Keratinocyte (primary cell): ENCODE measurements at regions not wholly inside any gene's neighbourhood (a gene's known extent, or its start where the extent isn't known, plus 50 kb on each side); places are given as distances from the start of the nearest gene placed in this dataset.
A peak's percentile ranks its signal among the peaks of the same experiment; 100 is the strongest.

Source experiments
- DNase-seq: peaks from one replicate; pipeline ENCODE4 v3.0.0-alpha.2; 2011; ENCODE audit warnings: low read depth, missing footprints, low spot score
- FAIRE-seq: peaks from 2 replicates; lab custom pipeline; 2011; peaks lifted over from hg19 to GRCh38; lab: Jason Lieb, UNC
- H2AFZ ChIP-seq: 2 replicates; pipeline ENCODE4 v1.6.0; 2012; ENCODE audit warnings: low read length, control low read depth, inconsistent platforms; ENCODE audit not compliant: control insufficient read depth
- H3K27ac ChIP-seq: 2 replicates; pipeline ENCODE4 v1.5.1; 2011; ENCODE audit warnings: low read length; ENCODE audit not compliant: control insufficient read depth, insufficient read depth
- H3K27me3 ChIP-seq: 3 replicates; pipeline ENCODE4 v1.6.0; 2011; ENCODE audit warnings: low read length; ENCODE audit not compliant: control insufficient read depth, insufficient read depth; ENCODE audit errors: extremely low read depth
- H3K36me3 ChIP-seq, 2 experiments: 2 replicates in 1 of 2; 3 replicates in 1 of 2; pipeline ENCODE4 v1.5.1; 2011; ENCODE audit warnings: low read length in 2 of 2, mild to moderate bottlenecking in 1 of 2; ENCODE audit not compliant: control insufficient read depth in 2 of 2, insufficient read depth in 2 of 2; ENCODE audit errors: extremely low read depth in 1 of 2
- H3K4me1 ChIP-seq: 3 replicates; pipeline ENCODE4 v1.5.1; 2011; ENCODE audit warnings: low read length; ENCODE audit not compliant: control insufficient read depth, insufficient read depth; ENCODE audit errors: extremely low read depth
- H3K4me2 ChIP-seq: 3 replicates; pipeline ENCODE4 v1.6.0; 2011; ENCODE audit warnings: low read depth, low read length; ENCODE audit not compliant: control insufficient read depth, insufficient read depth; ENCODE audit errors: extremely low read depth
- H3K4me3 ChIP-seq, 3 experiments: fragments of 200-600 bp in 1 of 3; sonication (generic) in 1 of 3; 2 replicates in 2 of 3; 3 replicates in 1 of 3; pipeline ENCODE4 v1.5.1; 2011 to 2016; ENCODE audit warnings: low read length in 3 of 3, mild to moderate bottlenecking in 3 of 3, control low read depth in 2 of 3, inconsistent platforms in 1 of 3, low read depth in 1 of 3, mixed read lengths in 1 of 3, mixed run types in 1 of 3, moderate library complexity in 1 of 3; ENCODE audit not compliant: control insufficient read depth in 2 of 3, insufficient read depth in 2 of 3; ENCODE audit errors: extremely low read depth in 1 of 3
- H3K79me2 ChIP-seq: 2 replicates; pipeline ENCODE4 v1.6.0; 2012; ENCODE audit warnings: low read length; ENCODE audit not compliant: control insufficient read depth, insufficient read depth
- H3K9ac ChIP-seq: 3 replicates; pipeline ENCODE4 v1.6.0; 2011; ENCODE audit warnings: low read length; ENCODE audit not compliant: control insufficient read depth, insufficient read depth; ENCODE audit errors: extremely low read depth
- H3K9me1 ChIP-seq: 3 replicates; pipeline ENCODE4 v1.6.0; 2011; ENCODE audit warnings: low read length; ENCODE audit not compliant: control insufficient read depth, insufficient read depth; ENCODE audit errors: extremely low read depth
- H3K9me3 ChIP-seq: 2 replicates; pipeline ENCODE4 v1.5.1; 2012; ENCODE audit warnings: low read depth, low read length; ENCODE audit not compliant: control insufficient read depth
- H4K20me1 ChIP-seq: 3 replicates; pipeline ENCODE4 v1.6.0; 2011; ENCODE audit warnings: low read length; ENCODE audit not compliant: control insufficient read depth, insufficient read depth; ENCODE audit errors: extremely low read depth
- CTCF ChIP-seq, 3 experiments: IDR thresholded peaks in 1 of 3; conservative IDR thresholded peaks in 1 of 3; optimal IDR thresholded peaks in 1 of 3; 2 replicates in 2 of 3; 3 replicates in 1 of 3; pipeline versions ENCODE3 to v1.5.1; 2011; ENCODE audit warnings: low read length in 3 of 3, mild to moderate bottlenecking in 3 of 3, moderate library complexity in 2 of 3, control low read depth in 1 of 3, inconsistent platforms in 1 of 3; ENCODE audit not compliant: insufficient read depth in 2 of 3; ENCODE audit errors: extremely low read depth in 1 of 3
- EZH2 ChIP-seq: IDR thresholded peaks from one replicate; pipeline ENCODE4 v1.6.1; 2012; ENCODE audit warnings: inconsistent platforms, mild to moderate bottlenecking, low read length, moderate library complexity
- dilution Hi-C: fragments of 300-500 bp; cut with MboI; formaldehyde crosslinking; loops from one replicate; pipeline ENCODE4 v1.7.0; 2020; ENCODE audit warnings: low sequenced_read_pairs; ENCODE audit not compliant: extremely low pct_ligation_motif_present

GRCh38 chr2:37454851-37455762 lies 110.7 kb downstream of the QPCT start:
- peak overlapping the region; percentile 17 for H3K4me2 ChIP-seq

GRCh38 chr2:37456479-37456878 lies 112.0 kb downstream of the QPCT start:
- DNase-seq (no peak), FAIRE-seq (peak; percentile 80)
- Histone ChIP-seq H3K36me3 (no peaks in the 10 kb centered on the region), H3K9ac (no peak overlapping the region), H3K27ac (no peak overlapping the region), H3K4me1 (peaks cover 32% of the 10 kb centered on the region), H4K20me1 (no peaks in the 10 kb centered on the region), H3K4me2 (peak overlapping the region; percentile 29), H3K79me2 (no peaks in the 10 kb centered on the region), H3K27me3 (no peaks in the 10 kb centered on the region), H2AFZ (peak overlapping the region; percentile 87), H3K9me3 (no peaks in the 10 kb centered on the region), H3K4me3 (no peak overlapping the region), H3K9me1 (no peaks in the 10 kb centered on the region)
- dilution Hi-C loops: no loop called here
- TF ChIP-seq EZH2: no peak
- no peak for TF ChIP-seq CTCF (optimal IDR thresholded peaks at IDR 0.05 in 1 of 3, IDR thresholded peaks at IDR 0.05 in 1 of 3, conservative IDR thresholded peaks at IDR 0.05 in 1 of 3; ENCODE audit: extremely low read depth in 1 of 3, insufficient read depth in 2 of 3, low read length in 3 of 3)

More at GRCh38 chr2:37454851-37455762, 110.7 kb downstream of the QPCT start:
- no peaks in the 10 kb centered on the region for H3K9me1 ChIP-seq
- FAIRE-seq (peak; percentile 77), DNase-seq (no peak)
- no peaks in the 10 kb centered on the region for H3K79me2 ChIP-seq
- no peaks in the 10 kb centered on the region for H4K20me1 ChIP-seq
- no peaks in the 10 kb centered on the region for H3K36me3 ChIP-seq
- peaks cover 32% of the 10 kb centered on the region for H3K4me1 ChIP-seq
- H2AFZ ChIP-seq: peak overlapping the region; percentile 14
- no peaks in the 10 kb centered on the region for H3K9me3 ChIP-seq
- H3K4me3 ChIP-seq: no peak overlapping the region
- H3K9ac ChIP-seq: no peak overlapping the region
- TF ChIP-seq EZH2 (no peak), CTCF (optimal IDR thresholded peaks at IDR 0.05 in 1 of 3, IDR thresholded peaks at IDR 0.05 in 1 of 3, conservative IDR thresholded peaks at IDR 0.05 in 1 of 3; ENCODE audit: extremely low read depth in 1 of 3, insufficient read depth in 2 of 3, low read length in 3 of 3) (no peak)
- H3K27me3 ChIP-seq: no peaks in the 10 kb centered on the region
- no peak overlapping the region for H3K27ac ChIP-seq
- dilution Hi-C loops: no loop called here
